Ishikawa (cell line): ENCODE measurements at regions not wholly inside any gene's neighbourhood (a gene's known extent, or its start where the extent isn't known, plus 50 kb on each side); places are given as distances from the start of the nearest gene placed in this dataset.

ENCODE experiments used
- CEBPB ChIP-seq: IDR thresholded peaks from 2 replicates; pipeline ENCODE4 v1.6.1; 2012
- CREB1 ChIP-seq: IDR thresholded peaks from 2 replicates; pipeline ENCODE4 v1.6.1; 2012; ENCODE audit warnings: low read depth
- EGR1 ChIP-seq: IDR thresholded peaks from 2 replicates; pipeline ENCODE4 v1.6.1; 2012
- EP300 ChIP-seq: IDR thresholded peaks from 2 replicates; pipeline ENCODE4 v1.6.1; 2012; ENCODE audit warnings: borderline replicate concordance
- FOXM1 ChIP-seq: IDR thresholded peaks from 2 replicates; pipeline ENCODE4 v1.6.1; 2012; ENCODE audit warnings: low read depth, borderline replicate concordance
- NFIC ChIP-seq: IDR thresholded peaks from 2 replicates; pipeline ENCODE4 v1.6.1; 2012
- RAD21 ChIP-seq: IDR thresholded peaks from 2 replicates; pipeline ENCODE4 v1.6.1; 2012; ENCODE audit warnings: low read depth
- TAF1 ChIP-seq: IDR thresholded peaks from 2 replicates; pipeline ENCODE4 v1.6.1; 2012; ENCODE audit warnings: low read depth, mild to moderate bottlenecking
- TCF12 ChIP-seq: IDR thresholded peaks from 2 replicates; pipeline ENCODE4 v1.6.1; 2012; ENCODE audit warnings: low read depth
- TEAD4 ChIP-seq: IDR thresholded peaks from 2 replicates; pipeline ENCODE4 v1.6.1; 2012
- USF1 ChIP-seq: IDR thresholded peaks from 2 replicates; pipeline ENCODE4 v1.6.1; 2012
- YY1 ChIP-seq: IDR thresholded peaks from 2 replicates; pipeline ENCODE4 v1.6.1; 2012; ENCODE audit warnings: low read depth
- ZBTB7A ChIP-seq: IDR thresholded peaks from 2 replicates; pipeline ENCODE4 v1.6.1; 2012; ENCODE audit warnings: low read depth
- TF ChIP-seq, protein P1 (sequence below): IDR thresholded peaks from 2 replicates; pipeline ENCODE4 v1.6.1; 2012
- TF ChIP-seq, protein P2 (sequence below): IDR thresholded peaks from 2 replicates; pipeline ENCODE4 v1.6.1; 2012; ENCODE audit warnings: low read depth, mild to moderate bottlenecking

- TF ChIP-seq CREB1 (no peak), EP300 (no peak), TEAD4 (no peak), NFIC (no peak), FOXM1 (no peak), TCF12 (no peak), USF1 (no peak), EGR1 (no peak), ZBTB7A (no peak)
- TF ChIP-seq, protein P1, sequence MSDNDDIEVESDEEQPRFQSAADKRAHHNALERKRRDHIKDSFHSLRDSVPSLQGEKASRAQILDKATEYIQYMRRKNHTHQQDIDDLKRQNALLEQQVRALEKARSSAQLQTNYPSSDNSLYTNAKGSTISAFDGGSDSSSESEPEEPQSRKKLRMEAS: no peak
- TF ChIP-seq, protein P2, sequence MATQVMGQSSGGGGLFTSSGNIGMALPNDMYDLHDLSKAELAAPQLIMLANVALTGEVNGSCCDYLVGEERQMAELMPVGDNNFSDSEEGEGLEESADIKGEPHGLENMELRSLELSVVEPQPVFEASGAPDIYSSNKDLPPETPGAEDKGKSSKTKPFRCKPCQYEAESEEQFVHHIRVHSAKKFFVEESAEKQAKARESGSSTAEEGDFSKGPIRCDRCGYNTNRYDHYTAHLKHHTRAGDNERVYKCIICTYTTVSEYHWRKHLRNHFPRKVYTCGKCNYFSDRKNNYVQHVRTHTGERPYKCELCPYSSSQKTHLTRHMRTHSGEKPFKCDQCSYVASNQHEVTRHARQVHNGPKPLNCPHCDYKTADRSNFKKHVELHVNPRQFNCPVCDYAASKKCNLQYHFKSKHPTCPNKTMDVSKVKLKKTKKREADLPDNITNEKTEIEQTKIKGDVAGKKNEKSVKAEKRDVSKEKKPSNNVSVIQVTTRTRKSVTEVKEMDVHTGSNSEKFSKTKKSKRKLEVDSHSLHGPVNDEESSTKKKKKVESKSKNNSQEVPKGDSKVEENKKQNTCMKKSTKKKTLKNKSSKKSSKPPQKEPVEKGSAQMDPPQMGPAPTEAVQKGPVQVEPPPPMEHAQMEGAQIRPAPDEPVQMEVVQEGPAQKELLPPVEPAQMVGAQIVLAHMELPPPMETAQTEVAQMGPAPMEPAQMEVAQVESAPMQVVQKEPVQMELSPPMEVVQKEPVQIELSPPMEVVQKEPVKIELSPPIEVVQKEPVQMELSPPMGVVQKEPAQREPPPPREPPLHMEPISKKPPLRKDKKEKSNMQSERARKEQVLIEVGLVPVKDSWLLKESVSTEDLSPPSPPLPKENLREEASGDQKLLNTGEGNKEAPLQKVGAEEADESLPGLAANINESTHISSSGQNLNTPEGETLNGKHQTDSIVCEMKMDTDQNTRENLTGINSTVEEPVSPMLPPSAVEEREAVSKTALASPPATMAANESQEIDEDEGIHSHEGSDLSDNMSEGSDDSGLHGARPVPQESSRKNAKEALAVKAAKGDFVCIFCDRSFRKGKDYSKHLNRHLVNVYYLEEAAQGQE: no peak
Measured at GRCh38 chr3:176855213-176855612, 342.1 kb downstream of the TBL1XR1 start.

DNA sequence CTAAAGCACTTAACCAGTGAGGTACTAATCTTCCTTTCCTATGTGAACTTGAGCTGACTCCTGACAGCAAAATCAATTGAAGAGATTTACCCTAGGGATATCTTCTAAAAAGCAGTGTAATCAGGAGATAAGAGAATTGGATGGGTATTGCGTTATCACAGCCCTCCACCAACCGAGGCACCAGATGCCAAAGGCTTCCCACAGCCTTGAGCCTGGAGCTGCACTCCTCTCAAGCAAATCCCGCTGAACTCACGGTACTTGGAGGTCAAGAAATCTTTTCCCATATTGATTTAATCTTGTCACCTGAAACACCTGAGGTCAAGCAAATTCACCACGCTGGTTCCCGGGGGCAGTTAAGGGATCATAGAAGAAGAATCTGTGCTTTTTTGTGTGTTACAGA, 346.8 kb downstream of the TBL1XR1 start:
- TF ChIP-seq YY1: no peak
- TF ChIP-seq RAD21: no peak

DNA sequence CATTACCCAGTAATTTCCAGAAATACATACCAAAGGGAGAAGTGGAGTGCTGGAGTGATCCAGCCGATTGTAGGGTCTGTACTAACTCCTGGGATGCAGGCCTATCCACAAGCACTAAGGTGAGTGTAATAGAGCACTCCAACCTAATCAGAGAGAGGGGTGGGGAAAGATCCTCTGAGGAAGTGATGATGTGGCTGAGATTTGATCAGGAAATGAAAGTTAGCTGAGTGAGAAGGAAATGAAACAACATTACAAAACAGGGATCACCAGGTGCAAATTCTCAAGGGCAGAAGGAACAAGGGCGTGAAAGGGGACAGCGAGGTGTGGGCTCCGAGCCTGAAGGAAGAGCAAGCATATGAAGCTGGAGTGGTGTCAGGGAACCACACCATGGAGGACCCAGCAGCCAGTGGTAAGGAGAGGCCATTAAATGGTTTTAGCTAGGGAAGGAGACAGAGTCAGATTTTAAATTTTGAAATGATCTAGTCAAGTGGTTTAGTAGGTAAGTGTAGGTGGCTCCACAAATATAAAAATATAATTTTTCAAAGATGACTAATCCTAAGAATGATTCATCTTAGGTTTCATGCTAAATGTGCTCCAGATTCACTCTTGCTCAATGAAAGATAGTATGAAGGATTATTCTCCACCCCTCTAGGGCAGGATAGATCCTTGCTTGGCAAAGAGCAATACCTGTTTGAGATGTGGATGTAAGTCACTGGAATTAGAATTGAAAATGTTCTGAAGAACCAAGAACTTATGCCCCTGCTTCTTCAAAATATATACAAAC, 348.7 kb downstream of the TBL1XR1 start:
- TF ChIP-seq TAF1 (no peak), RAD21 (no peak), TEAD4 (no peak), FOXM1 (no peak)

DNA sequence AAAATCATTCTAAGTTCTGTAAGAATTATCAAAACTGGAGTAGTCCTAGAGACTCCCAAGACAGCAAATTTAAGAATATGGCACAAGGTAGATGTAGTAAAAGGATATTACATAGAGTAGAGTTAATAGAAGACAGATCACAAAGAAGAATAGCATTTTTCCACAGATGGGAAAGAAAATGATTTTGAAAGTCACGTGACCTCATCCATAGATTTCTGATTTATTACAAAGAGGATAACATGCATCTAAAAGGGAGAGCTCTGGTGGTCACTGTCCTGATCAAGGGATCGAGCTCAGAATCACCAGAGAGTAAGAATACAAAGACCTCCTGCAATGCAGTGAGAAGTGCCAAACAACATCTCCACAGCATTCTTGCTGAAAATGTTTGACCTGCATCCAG, 354.4 kb downstream of the TBL1XR1 start:
- TF ChIP-seq USF1 (no peak), TCF12 (no peak), NFIC (no peak), ZBTB7A (no peak), RAD21 (no peak), TEAD4 (no peak), YY1 (no peak), FOXM1 (no peak), EP300 (no peak), CREB1 (no peak), CEBPB (no peak)
- TF ChIP-seq, protein P1: no peak

DNA sequence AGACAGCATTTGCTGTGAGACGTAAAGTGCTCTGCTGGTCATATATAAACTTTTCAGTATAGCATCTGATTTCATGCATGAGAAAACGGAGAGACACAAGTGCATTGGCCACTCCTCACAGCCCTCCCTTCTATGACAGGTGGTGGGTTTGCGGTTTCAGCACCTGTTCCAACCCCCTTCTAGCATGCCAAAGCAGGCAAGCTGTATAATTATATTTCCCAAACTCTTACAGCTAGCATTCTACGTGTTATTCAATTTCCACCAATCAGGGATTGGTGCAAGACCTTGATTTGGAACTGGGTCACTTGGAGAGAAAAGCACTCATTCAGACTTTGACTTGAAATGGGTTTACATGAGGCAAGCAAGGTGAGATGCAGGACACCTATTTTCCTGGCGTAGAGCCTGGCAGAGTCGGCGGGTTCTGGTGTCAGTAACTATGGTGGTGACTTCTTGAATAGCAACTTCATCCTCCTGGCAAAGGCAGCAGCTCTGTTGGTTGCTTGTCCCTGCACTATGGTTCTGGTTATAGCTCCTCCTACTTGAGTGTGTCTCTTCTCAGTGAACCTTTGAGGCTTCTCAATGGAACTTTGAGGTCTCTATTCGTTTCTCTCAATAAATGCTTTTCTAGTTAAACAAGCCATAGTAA, 356.5 kb downstream of the TBL1XR1 start:
- no peak for TF ChIP-seq FOXM1
- TF ChIP-seq CREB1: no peak
- no peak for TF ChIP-seq RAD21
- TF ChIP-seq TCF12: no peak
- TF ChIP-seq, protein P1: no peak
- TF ChIP-seq ZBTB7A: no peak
- no peak for TF ChIP-seq EGR1
- TF ChIP-seq USF1: no peak

DNA sequence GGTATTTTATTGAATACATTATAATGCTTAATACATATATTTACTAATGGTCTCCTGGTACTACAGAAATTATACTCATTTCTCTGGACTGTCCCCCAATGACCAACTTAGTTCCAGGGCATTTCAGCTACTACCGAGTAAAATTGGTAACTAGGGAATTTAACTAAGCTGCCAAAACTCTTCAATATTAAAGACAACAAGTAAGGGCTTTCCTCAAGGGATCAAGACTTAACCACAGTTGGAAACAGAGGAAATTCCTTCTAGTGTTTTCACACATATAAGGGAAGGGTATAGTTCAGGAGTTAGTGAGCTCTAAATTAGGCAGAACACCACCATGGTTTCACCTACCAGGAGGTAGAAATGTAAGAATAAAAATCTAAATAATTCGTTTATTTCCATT, 357.4 kb downstream of the TBL1XR1 start:
- no peak for TF ChIP-seq CEBPB
- TF ChIP-seq TAF1: no peak
- TF ChIP-seq YY1: no peak
- no peak for TF ChIP-seq EGR1
- no peak for TF ChIP-seq ZBTB7A
- TF ChIP-seq, protein P1: no peak
- no peak for TF ChIP-seq RAD21
- TF ChIP-seq EP300: no peak
- TF ChIP-seq TCF12: no peak
- no peak for TF ChIP-seq TEAD4
- TF ChIP-seq, protein P2: no peak
- no peak for TF ChIP-seq CREB1
- no peak for TF ChIP-seq USF1
- TF ChIP-seq NFIC: no peak
- no peak for TF ChIP-seq FOXM1
